Right lobe of liver (tissue), 4 donors: ENCODE measurements at regions not wholly inside any gene's neighbourhood (a gene's known extent, or its start where the extent isn't known, plus 50 kb on each side); places are given as distances from the start of the nearest gene placed in this dataset.

Experiments
- CTCF ChIP-seq, 4 donors: fragments of 200-600 bp in 3 of 4; fragments of 450-650 bp in 1 of 4; IDR thresholded peaks; one replicate each; pipeline versions ENCODE4 v1.5.1 to v1.8.0; 2016 to 2022; ENCODE audit warnings: antibody characterized with exemption in 4 of 4, mild to moderate bottlenecking in 2 of 4
- POLR2A ChIP-seq: fragments of 450-650 bp; IDR thresholded peaks from one replicate; pipeline ENCODE4 v1.6.1; 2017; ENCODE audit warnings: antibody characterized with exemption, mild to moderate bottlenecking
- donor health status: DM: no; HTN: no; CAD: no.
- donor health status: DM: no; HTN: no; CAD: no.
- donor health status: DM: no; HTN: yes; CAD: no.

GRCh38 chr19:16015805-16016173 is 60.5 kb upstream of the TPM4 start:
- no peak for TF ChIP-seq CTCF (IDR thresholded peaks at IDR 0.05)
- TF ChIP-seq POLR2A, result no peak
